Neural progenitor cell (in vitro differentiated cells): ENCODE measurements at regions not wholly inside any gene's neighbourhood (a gene's known extent, or its start where the extent isn't known, plus 50 kb on each side); places are given as distances from the start of the nearest gene placed in this dataset.

Experiments
- CTCF ChIP-seq: fragments of 200-600 bp; sonication (generic); IDR thresholded peaks from 2 replicates; pipeline ENCODE4 v1.5.1; 2017; ENCODE audit warnings: antibody characterized with exemption, mild to moderate bottlenecking
- EZH2 ChIP-seq: fragments of 200-600 bp; sonication (generic); IDR thresholded peaks from 2 replicates; pipeline ENCODE4 v1.6.1; 2017; ENCODE audit warnings: antibody characterized with exemption, mild to moderate bottlenecking, moderate library complexity

- no peak for TF ChIP-seq EZH2
- TF ChIP-seq CTCF: no peak
Observed at GRCh38 chr12:116478243-116478773, 80.9 kb upstream of the MAP1LC3B2 start.
